ENCODE measurements at regions not wholly inside any gene's neighbourhood (a gene's known extent, or its start where the extent isn't known, plus 50 kb on each side); places are given as distances from the start of the nearest gene placed in this dataset.

- 20 to 37% (median 32%) methylated on average over 1 of the region's 1 CpG for WGBS, 4 donors
- no peak for TF ChIP-seq POLR2A (IDR thresholded peaks at IDR 0.05)
- TF ChIP-seq CTCF (IDR thresholded peaks at IDR 0.05): no peak
- intact Hi-C loops (cut with DNase I): no loop called here
- Histone ChIP-seq H3K27me3 (peaks cover 5% of the 10 kb centered on the region), H3K9me3 (replicated peaks in 1 of 3) (no peaks in the 10 kb centered on the region), H3K27ac (no peak overlapping the region), H3K4me1 (replicated peaks in 1 of 2) (peaks cover 0 to 3% of the 10 kb centered on the region in 2 donors), H3K36me3 (replicated peaks in 1 of 2) (no peaks in the 10 kb centered on the region), H3K4me3 (no peak overlapping the region)
- DNase-seq: no peak
Observed at GRCh38 chr7:12120632-12121031, 90.5 kb upstream of the TMEM106B start.

- Histone ChIP-seq H3K36me3 (replicated peaks in 1 of 2) (no peaks in the 10 kb centered on the region), H3K9me3 (replicated peaks in 1 of 3) (no peaks in the 10 kb centered on the region), H3K27me3 (no peaks in the 10 kb centered on the region), H3K4me1 (replicated peaks in 1 of 2) (peaks cover 0 to 3% of the 10 kb centered on the region in 2 donors), H3K4me3 (no peak overlapping the region), H3K27ac (no peak overlapping the region)
- intact Hi-C loops (cut with DNase I): no loop called here
- no peak for DNase-seq
- 76 to 100% (median 90%) methylated on average over 1 of the region's 1 CpG for WGBS, 4 donors
- no peak for TF ChIP-seq CTCF (IDR thresholded peaks at IDR 0.05)
- no peak for TF ChIP-seq POLR2A (IDR thresholded peaks at IDR 0.05)
Observed at GRCh38 chr7:12123172-12123571, 87.9 kb upstream of the TMEM106B start.

GRCh38 chr7:12124028-12124427, 87.1 kb upstream of the TMEM106B start:
- H3K27ac ChIP-seq: no peak overlapping the region
- H3K9me3 ChIP-seq (replicated peaks in 1 of 3): no peaks in the 10 kb centered on the region
- DNase-seq: no peak
- peaks cover 0 to 3% of the 10 kb centered on the region in 2 donors for H3K4me1 ChIP-seq (replicated peaks in 1 of 2)
- H3K36me3 ChIP-seq (replicated peaks in 1 of 2): no peaks in the 10 kb centered on the region
- no peak overlapping the region for H3K4me3 ChIP-seq
- WGBS, 4 donors: 70 to 78% (median 75%) methylated on average over 6 of the region's 6 CpGs
- intact Hi-C loops (cut with DNase I): no loop called here
- no peak for TF ChIP-seq POLR2A (IDR thresholded peaks at IDR 0.05)
- TF ChIP-seq CTCF (IDR thresholded peaks at IDR 0.05): no peak
- no peaks in the 10 kb centered on the region for H3K27me3 ChIP-seq

GRCh38 chr7:12127455-12127854, 83.6 kb upstream of the TMEM106B start:
- TF ChIP-seq POLR2A (IDR thresholded peaks at IDR 0.05) (no peak), CTCF (IDR thresholded peaks at IDR 0.05) (no peak)
- DNase-seq: no peak
- intact Hi-C loops (cut with DNase I): no loop called here
- Histone ChIP-seq H3K4me3 (no peak overlapping the region), H3K27ac (no peak overlapping the region), H3K27me3 (no peaks in the 10 kb centered on the region), H3K36me3 (replicated peaks in 1 of 2) (no peaks in the 10 kb centered on the region), H3K9me3 (replicated peaks in 1 of 3) (no peaks in the 10 kb centered on the region), H3K4me1 (replicated peaks in 1 of 2) (peaks cover 0 to 3% of the 10 kb centered on the region in 2 donors)

All from adrenal gland (tissue), 9 donors.